KMS-11 (cell line): ENCODE measurements at regions not wholly inside any gene's neighbourhood (a gene's known extent, or its start where the extent isn't known, plus 50 kb on each side); places are given as distances from the start of the nearest gene placed in this dataset.

ENCODE experiments used
- H2AFZ ChIP-seq: fragments of 200-600 bp; sonication (generic); 2 replicates; pipeline ENCODE4 v1.6.1; 2016; ENCODE audit warnings: antibody characterized with exemption, mixed run types, low read depth
- H3K27ac ChIP-seq: fragments of 200-600 bp; sonication (generic); 2 replicates; pipeline ENCODE4 v1.6.1; 2016; ENCODE audit warnings: mild to moderate bottlenecking, mixed run types
- H3K27me3 ChIP-seq: fragments of 200-600 bp; sonication (generic); 2 replicates; pipeline ENCODE4 v1.6.1; 2017; ENCODE audit warnings: mild to moderate bottlenecking, low read depth, mixed run types, moderate library complexity; ENCODE audit not compliant: insufficient read depth
- H3K36me3 ChIP-seq: fragments of 200-600 bp; sonication (generic); 2 replicates; pipeline ENCODE4 v1.6.1; 2017; ENCODE audit warnings: mild to moderate bottlenecking, mixed run types; ENCODE audit not compliant: insufficient read depth
- H3K4me1 ChIP-seq: fragments of 200-600 bp; sonication (generic); 2 replicates; pipeline ENCODE4 v1.6.1; 2016; ENCODE audit warnings: mild to moderate bottlenecking, low read depth, mixed run types; ENCODE audit not compliant: poor library complexity, severe bottlenecking
- H3K4me2 ChIP-seq: fragments of 200-600 bp; sonication (generic); 2 replicates; pipeline ENCODE4 v1.7.0; 2016; ENCODE audit warnings: mild to moderate bottlenecking, mixed run types
- H3K4me3 ChIP-seq: fragments of 200-600 bp; sonication (generic); IDR thresholded peaks from 2 replicates; pipeline ENCODE4 v1.6.1; 2017; ENCODE audit warnings: low read depth, low read length, mixed read lengths; ENCODE audit not compliant: insufficient read depth
- H3K79me2 ChIP-seq: fragments of 200-600 bp; sonication (generic); 2 replicates; pipeline ENCODE4 v1.6.1; 2016; ENCODE audit warnings: low read depth, mixed run types; ENCODE audit not compliant: insufficient read depth
- H3K9ac ChIP-seq: fragments of 200-600 bp; sonication (generic); 2 replicates; pipeline ENCODE4 v1.6.1; 2016; ENCODE audit warnings: mild to moderate bottlenecking, mixed run types
- H4K20me1 ChIP-seq: fragments of 200-600 bp; sonication (generic); 2 replicates; pipeline ENCODE4 v1.6.1; 2016; ENCODE audit warnings: mild to moderate bottlenecking, mixed run types; ENCODE audit not compliant: insufficient read depth
- TF ChIP-seq, protein P1 (sequence below): fragments of 200-600 bp; sonication (generic); conservative IDR thresholded peaks from 2 replicates; pipeline ENCODE4 v1.6.1; 2017; ENCODE audit warnings: low read depth, mild to moderate bottlenecking, antibody characterized with exemption, low read length, moderate library complexity, mixed read lengths

DNA sequence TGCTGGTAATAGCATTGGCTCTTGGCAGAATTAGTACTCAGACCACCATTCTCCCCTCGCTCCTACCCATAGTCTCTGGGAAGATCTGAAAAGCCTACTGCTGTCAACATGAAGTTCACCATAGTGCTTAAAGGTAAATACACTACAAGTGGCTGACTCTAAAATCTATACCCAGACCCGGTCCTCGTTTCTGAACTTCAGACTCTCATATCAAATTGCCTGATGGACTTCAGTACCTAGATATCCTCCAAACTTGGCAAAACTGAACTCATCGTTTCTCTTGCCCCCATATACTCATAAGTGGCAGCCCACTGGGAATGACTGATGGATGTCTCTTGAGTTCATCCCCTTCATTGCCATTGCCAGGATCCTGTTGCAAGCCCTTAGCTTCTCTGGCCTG lies 67.3 kb downstream of the VCPKMT start:
- H3K27me3 ChIP-seq, result no peaks in the 10 kb centered on the region
- H3K9ac ChIP-seq, result no peak overlapping the region
- TF ChIP-seq, protein P1, sequence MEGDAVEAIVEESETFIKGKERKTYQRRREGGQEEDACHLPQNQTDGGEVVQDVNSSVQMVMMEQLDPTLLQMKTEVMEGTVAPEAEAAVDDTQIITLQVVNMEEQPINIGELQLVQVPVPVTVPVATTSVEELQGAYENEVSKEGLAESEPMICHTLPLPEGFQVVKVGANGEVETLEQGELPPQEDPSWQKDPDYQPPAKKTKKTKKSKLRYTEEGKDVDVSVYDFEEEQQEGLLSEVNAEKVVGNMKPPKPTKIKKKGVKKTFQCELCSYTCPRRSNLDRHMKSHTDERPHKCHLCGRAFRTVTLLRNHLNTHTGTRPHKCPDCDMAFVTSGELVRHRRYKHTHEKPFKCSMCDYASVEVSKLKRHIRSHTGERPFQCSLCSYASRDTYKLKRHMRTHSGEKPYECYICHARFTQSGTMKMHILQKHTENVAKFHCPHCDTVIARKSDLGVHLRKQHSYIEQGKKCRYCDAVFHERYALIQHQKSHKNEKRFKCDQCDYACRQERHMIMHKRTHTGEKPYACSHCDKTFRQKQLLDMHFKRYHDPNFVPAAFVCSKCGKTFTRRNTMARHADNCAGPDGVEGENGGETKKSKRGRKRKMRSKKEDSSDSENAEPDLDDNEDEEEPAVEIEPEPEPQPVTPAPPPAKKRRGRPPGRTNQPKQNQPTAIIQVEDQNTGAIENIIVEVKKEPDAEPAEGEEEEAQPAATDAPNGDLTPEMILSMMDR, result no peak
- no peaks in the 10 kb centered on the region for H3K36me3 ChIP-seq
- H3K79me2 ChIP-seq, result no peaks in the 10 kb centered on the region
- no peak overlapping the region for H2AFZ ChIP-seq
- H3K4me2 ChIP-seq, result no peak overlapping the region
- no peak overlapping the region for H3K4me3 ChIP-seq
- no peaks in the 10 kb centered on the region for H4K20me1 ChIP-seq
- H3K4me1 ChIP-seq, result peaks cover 14% of the 10 kb centered on the region
- H3K27ac ChIP-seq, result no peak overlapping the region

DNA sequence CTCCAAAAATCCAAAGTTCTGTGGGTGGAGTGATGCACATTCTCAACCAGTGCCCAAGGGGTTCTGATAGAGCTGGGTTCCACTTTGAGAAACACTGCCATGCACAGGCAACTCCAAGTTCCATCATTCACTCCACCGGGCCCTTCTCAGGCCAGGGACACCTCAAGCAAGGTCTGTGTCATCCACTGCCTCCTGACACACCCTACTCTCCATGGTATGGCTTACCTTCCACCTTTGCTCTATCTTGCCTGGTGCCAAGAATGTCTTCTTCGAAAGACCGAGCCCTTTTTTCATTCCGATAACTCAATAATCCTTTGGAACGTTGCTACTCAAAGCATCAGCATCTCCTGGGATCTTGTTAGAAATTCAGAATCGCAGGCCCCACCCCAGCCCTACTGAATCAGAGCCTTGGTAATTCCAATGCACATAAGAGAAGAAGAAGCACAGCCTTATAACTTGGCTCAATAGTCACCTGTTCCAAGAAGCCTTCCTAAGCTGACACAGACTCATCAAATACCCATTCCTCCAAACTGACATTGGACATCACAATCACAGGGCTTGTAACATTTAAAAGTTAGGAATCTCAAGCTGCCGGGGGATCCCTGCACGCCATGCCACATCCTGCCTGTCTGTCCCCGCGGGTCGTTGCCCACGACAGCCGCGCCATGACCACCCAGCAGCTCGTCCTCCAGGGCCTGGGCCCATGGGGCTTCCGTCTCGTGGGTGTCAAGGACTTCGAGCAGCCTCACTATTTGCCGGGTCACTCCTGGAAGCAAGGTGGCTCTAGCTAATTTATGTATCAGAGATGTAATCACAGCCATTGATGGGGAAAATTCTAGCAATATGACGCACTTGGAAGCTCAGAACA lies 66.4 kb downstream of the VCPKMT start:
- peaks cover 11% of the 10 kb centered on the region for H3K4me1 ChIP-seq
- H3K79me2 ChIP-seq, result no peaks in the 10 kb centered on the region
- H3K27me3 ChIP-seq, result no peaks in the 10 kb centered on the region
- H3K9ac ChIP-seq, result no peak overlapping the region
- H3K4me3 ChIP-seq, result no peak overlapping the region
- H3K36me3 ChIP-seq, result no peaks in the 10 kb centered on the region
- no peak overlapping the region for H3K27ac ChIP-seq
- H4K20me1 ChIP-seq, result no peaks in the 10 kb centered on the region
- no peak overlapping the region for H2AFZ ChIP-seq
- TF ChIP-seq, protein P1, result no peak
- no peak overlapping the region for H3K4me2 ChIP-seq

DNA sequence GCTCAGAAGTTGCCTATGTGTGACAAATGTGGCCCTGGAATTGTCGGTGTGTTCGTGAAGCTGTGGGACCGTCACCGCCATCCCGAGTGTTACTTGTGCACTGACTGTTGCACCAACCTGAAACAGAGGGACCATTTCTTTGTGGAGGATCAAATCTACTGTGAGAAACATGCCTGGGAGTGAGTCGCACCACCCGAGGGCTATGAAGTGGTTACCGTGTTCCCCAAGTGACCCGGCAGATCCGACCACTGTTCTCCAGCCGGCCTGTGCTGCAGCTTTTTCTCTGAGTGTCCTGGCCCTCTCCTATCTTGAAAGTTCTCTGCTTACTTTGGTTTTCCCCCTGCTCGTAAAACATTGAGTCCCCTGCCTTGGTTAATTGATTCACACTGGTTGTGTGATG lies 65.3 kb downstream of the VCPKMT start:
- Histone ChIP-seq H2AFZ (no peak overlapping the region), H4K20me1 (no peaks in the 10 kb centered on the region), H3K27ac (no peak overlapping the region), H3K4me1 (peaks cover 7% of the 10 kb centered on the region), H3K79me2 (no peaks in the 10 kb centered on the region), H3K4me2 (no peak overlapping the region), H3K36me3 (no peaks in the 10 kb centered on the region), H3K9ac (no peak overlapping the region), H3K27me3 (no peaks in the 10 kb centered on the region), H3K4me3 (no peak overlapping the region)
- TF ChIP-seq, protein P1, result no peak

DNA sequence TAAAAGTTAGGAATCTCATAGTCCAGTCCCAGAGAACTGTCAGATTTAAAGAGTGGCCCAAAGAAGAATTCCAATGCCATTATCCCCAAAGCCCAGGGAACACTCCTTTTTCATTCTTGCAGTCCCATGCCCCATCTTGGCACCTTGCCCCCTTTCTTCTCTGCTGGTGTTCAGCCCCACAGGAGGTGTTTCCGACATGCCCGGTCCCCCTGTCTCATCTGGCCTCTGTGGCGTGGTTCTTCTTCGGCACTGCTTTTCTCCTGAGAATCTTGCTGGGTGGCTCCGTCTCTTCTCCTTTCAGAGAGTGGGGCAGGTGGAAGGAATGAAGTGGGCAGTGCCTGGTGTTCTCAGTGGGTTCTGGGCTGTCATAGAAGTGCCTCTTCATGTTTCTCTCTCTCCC lies 64.7 kb downstream of the VCPKMT start:
- Histone ChIP-seq H3K4me2 (no peak overlapping the region), H3K27ac (no peak overlapping the region), H3K4me3 (no peak overlapping the region), H3K9ac (no peak overlapping the region), H4K20me1 (no peaks in the 10 kb centered on the region), H3K36me3 (no peaks in the 10 kb centered on the region), H3K27me3 (no peaks in the 10 kb centered on the region), H3K79me2 (no peaks in the 10 kb centered on the region), H2AFZ (no peak overlapping the region), H3K4me1 (peaks cover 7% of the 10 kb centered on the region)
- TF ChIP-seq, protein P1, result no peak
